Astrocyte of the cerebellum (primary cell): ENCODE measurements at regions not wholly inside any gene's neighbourhood (a gene's known extent, or its start where the extent isn't known, plus 50 kb on each side); places are given as distances from the start of the nearest gene placed in this dataset.

Experiments used
- DNase-seq: peaks from one replicate; pipeline ENCODE4 v3.0.0-alpha.2; 2011; ENCODE audit warnings: low read depth
- H3K4me3 ChIP-seq: 2 replicates; pipeline ENCODE4 v1.5.1; 2011; ENCODE audit warnings: mild to moderate bottlenecking, low read depth, low read length, moderate library complexity
- CTCF ChIP-seq: IDR thresholded peaks from 2 replicates; pipeline ENCODE4 v1.5.1; 2012; ENCODE audit warnings: low read length, low read depth, moderate library complexity, mild to moderate bottlenecking; ENCODE audit errors: missing control alignments
- in situ Hi-C: cut with HindIII; loops from 2 replicates; pipeline ENCODE4 v1.10.0; 2017; ENCODE audit warnings: low sequenced_read_pairs

- in situ Hi-C loops: no loop called here
- no peak for DNase-seq
- TF ChIP-seq CTCF: no peak
- no peak overlapping the region for H3K4me3 ChIP-seq
Measured at GRCh38 chr9:86456416-86456815, 102.2 kb upstream of the TUT7 start.

- in situ Hi-C loops: no loop called here
- no peak overlapping the region for H3K4me3 ChIP-seq
- no peak for TF ChIP-seq CTCF
- DNase-seq: no peak
Measured at GRCh38 chr9:86454701-86455615, 100.7 kb upstream of the TUT7 start.

GRCh38 chr9:86452201-86452828, 98.1 kb upstream of the TUT7 start:
- no peak for DNase-seq
- H3K4me3 ChIP-seq: no peak overlapping the region
- no peak for TF ChIP-seq CTCF
- in situ Hi-C loops: no loop called here

DNA sequence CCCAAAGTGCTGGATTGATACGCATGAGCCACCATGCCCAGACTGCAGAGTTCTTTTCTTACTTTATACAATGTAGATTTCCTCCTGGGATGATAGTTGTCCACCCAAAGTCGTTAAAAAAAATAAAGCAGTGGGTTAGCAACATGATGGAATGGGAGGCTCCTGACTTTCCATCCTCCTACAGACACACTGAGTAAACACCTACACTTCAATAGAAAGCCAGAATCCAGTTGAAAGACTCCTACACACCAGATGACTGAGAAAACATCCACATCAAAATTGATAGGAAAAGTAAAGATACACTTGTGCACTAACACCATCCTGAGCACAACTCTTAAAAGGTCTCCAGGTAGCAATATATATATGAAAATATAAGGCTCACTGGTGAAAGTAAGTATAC, 95.0 kb upstream of the TUT7 start:
- no peak for TF ChIP-seq CTCF
- DNase-seq: no peak
- in situ Hi-C loops: no loop called here
- no peak overlapping the region for H3K4me3 ChIP-seq

GRCh38 chr9:86445671-86446070, 91.5 kb upstream of the TUT7 start:
- no peak overlapping the region for H3K4me3 ChIP-seq
- no peak for TF ChIP-seq CTCF
- no peak for DNase-seq
- in situ Hi-C loops: no loop called here

DNA sequence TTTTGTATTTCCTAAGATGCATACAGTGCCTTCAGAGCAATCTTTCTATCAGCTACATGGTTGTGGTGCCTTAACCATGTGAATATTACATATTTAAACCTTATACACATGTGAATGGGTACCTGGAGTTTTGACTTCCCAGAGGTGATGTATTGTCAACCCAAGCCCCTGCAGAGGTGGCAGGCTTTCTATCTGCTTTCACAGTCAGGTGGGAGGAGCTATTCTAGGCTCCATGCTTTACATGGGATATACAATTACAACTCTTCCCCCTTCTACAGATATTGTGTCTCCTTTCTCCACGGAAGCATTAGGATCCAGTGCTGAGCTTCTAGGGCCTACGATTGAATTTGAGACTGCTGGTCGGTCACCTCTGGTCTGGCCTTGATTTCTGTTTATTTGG, 89.8 kb upstream of the TUT7 start:
- TF ChIP-seq CTCF: no peak
- no peak overlapping the region for H3K4me3 ChIP-seq
- DNase-seq: no peak
- in situ Hi-C loops: no loop called here
